OCI-LY7 (cell line): ENCODE measurements at regions not wholly inside any gene's neighbourhood (a gene's known extent, or its start where the extent isn't known, plus 50 kb on each side); places are given as distances from the start of the nearest gene placed in this dataset.

Experiments
- BruUV-seq: library from RNA; stranded (reverse); fragments of 400-500 nt; replicated peaks from 2 replicates; lab custom pipeline; 2021; lab: Mats Ljungman, UMichigan
- CTCF ChIA-PET: fragments of 300-600 bp; sonication (Branson Sonifier 250); formaldehyde crosslinking; loops from one replicate; lab custom pipeline; 2022; ENCODE audit warnings: antibody characterized with exemption; ENCODE audit not compliant: unreplicated experiment; lab: Charles Lee
- POLR2A ChIA-PET: fragments of 300-600 bp; sonication (Branson Sonifier 250); formaldehyde crosslinking; loops from one replicate; lab custom pipeline; 2022; ENCODE audit warnings: antibody characterized with exemption; lab: Charles Lee
- DNase-seq: peaks from one replicate; pipeline ENCODE4 v3.0.0-alpha.2; 2015; ENCODE audit warnings: low spot score
- H2AFZ ChIP-seq: fragments of 200-600 bp; sonication (generic), shearing (Covaris generic); 2 replicates; pipeline ENCODE4 v1.6.1; 2014; ENCODE audit warnings: mild to moderate bottlenecking, antibody characterized with exemption, low read length, moderate library complexity
- H3K27ac ChIP-seq: fragments of 200-600 bp; sonication (generic); 2 replicates; pipeline ENCODE4 v1.5.1; 2014; ENCODE audit warnings: mixed run types, low read depth, mild to moderate bottlenecking, moderate library complexity, low read length, inconsistent platforms; ENCODE audit not compliant: poor library complexity, severe bottlenecking
- H3K36me3 ChIP-seq: fragments of 200-600 bp; sonication (generic); 2 replicates; pipeline ENCODE4 v1.6.1; 2014; ENCODE audit warnings: mild to moderate bottlenecking, antibody characterized with exemption, low read length, moderate library complexity, mixed read lengths; ENCODE audit not compliant: insufficient read depth
- H3K4me1 ChIP-seq: fragments of 200-600 bp; sonication (generic); 2 replicates; pipeline ENCODE4 v1.5.1; 2014; ENCODE audit warnings: mild to moderate bottlenecking, low read length; ENCODE audit not compliant: insufficient read depth, poor library complexity, severe bottlenecking
- H3K4me2 ChIP-seq: fragments of 200-600 bp; sonication (generic); 2 replicates; pipeline ENCODE4 v1.6.1; 2014; ENCODE audit warnings: mild to moderate bottlenecking, low read length
- H3K4me3 ChIP-seq: fragments of 200-600 bp; sonication (generic); 2 replicates; pipeline ENCODE4 v1.5.1; 2014; ENCODE audit warnings: mild to moderate bottlenecking, low read depth, low read length; ENCODE audit not compliant: poor library complexity, severe bottlenecking
- H3K79me2 ChIP-seq: fragments of 200-600 bp; sonication (generic); 2 replicates; pipeline ENCODE4 v1.6.1; 2016; ENCODE audit warnings: low read depth, mild to moderate bottlenecking, low read length, moderate library complexity, mixed read lengths; ENCODE audit not compliant: insufficient read depth
- H3K9me2 ChIP-seq: fragments of 200-600 bp; sonication (generic); 2 replicates; pipeline ENCODE4 v1.6.1; 2016; ENCODE audit warnings: mild to moderate bottlenecking, low read length, mixed read lengths; ENCODE audit not compliant: insufficient read depth
- H3K9me3 ChIP-seq: fragments of 200-600 bp; sonication (generic); 2 replicates; pipeline ENCODE4 v1.6.1; 2014; ENCODE audit warnings: mild to moderate bottlenecking, mixed run types, low read length, mixed read lengths
- H4K20me1 ChIP-seq: fragments of 200-600 bp; sonication (generic); 2 replicates; pipeline ENCODE4 v1.6.1; 2014; ENCODE audit warnings: mild to moderate bottlenecking, antibody characterized with exemption, low read length, moderate library complexity, mixed read lengths; ENCODE audit not compliant: insufficient read depth
- CTCF ChIP-seq: fragments of 200-600 bp; sonication (generic); conservative IDR thresholded peaks from 2 replicates; pipeline ENCODE4 v1.5.1; 2014; ENCODE audit warnings: mild to moderate bottlenecking, antibody characterized with exemption, low read length, moderate library complexity, mixed read lengths
- EZH2phosphoT487 ChIP-seq: fragments of 200-600 bp; sonication (generic); IDR thresholded peaks from 2 replicates; pipeline ENCODE4 v1.6.1; 2018; ENCODE audit warnings: low read depth, borderline replicate concordance, mild to moderate bottlenecking, mixed run types, antibody characterized with exemption, low read length, moderate library complexity, mixed read lengths
- intact Hi-C: fragments of 100-400 bp; cut with micrococcal nuclease; formaldehyde crosslinking; loops from one replicate; pipeline ENCODE4 v1.10.0; 2022; ENCODE audit not compliant: unreplicated experiment

- Histone ChIP-seq H3K27ac (no peak overlapping the region), H3K4me2 (no peak overlapping the region), H3K79me2 (no peaks in the 10 kb centered on the region), H2AFZ (no peak overlapping the region), H4K20me1 (no peaks in the 10 kb centered on the region), H3K36me3 (no peaks in the 10 kb centered on the region), H3K4me1 (no peaks in the 10 kb centered on the region), H3K9me3 (no peaks in the 10 kb centered on the region), H3K9me2 (no peaks in the 10 kb centered on the region), H3K4me3 (no peak overlapping the region)
- DNase-seq, result no peak
- ChIA-PET POLR2A (no interaction called here), CTCF (no interaction called here)
- intact Hi-C loops, result no loop called here
- TF ChIP-seq CTCF (no peak), EZH2phosphoT487 (no peak)
- BruUV-seq, result no TSS peak
Observed at GRCh38 chr5:114152656-114153360, 209.1 kb upstream of the KCNN2 start.

GRCh38 chr5:114153392-114153791 is 208.5 kb upstream of the KCNN2 start:
- Histone ChIP-seq H4K20me1 (no peaks in the 10 kb centered on the region), H3K4me1 (no peaks in the 10 kb centered on the region), H2AFZ (no peak overlapping the region), H3K9me2 (no peaks in the 10 kb centered on the region), H3K36me3 (no peaks in the 10 kb centered on the region), H3K79me2 (no peaks in the 10 kb centered on the region), H3K4me2 (no peak overlapping the region), H3K9me3 (no peaks in the 10 kb centered on the region), H3K4me3 (no peak overlapping the region), H3K27ac (no peak overlapping the region)
- ChIA-PET CTCF (no interaction called here), POLR2A (no interaction called here)
- no peak for TF ChIP-seq CTCF
- BruUV-seq, result no TSS peak
- no peak for DNase-seq
- intact Hi-C loops, result no loop called here

GRCh38 chr5:114153833-114154232 is 208.0 kb upstream of the KCNN2 start:
- CTCF ChIA-PET, result no interaction called here
- POLR2A ChIA-PET, result no interaction called here
- Histone ChIP-seq H3K79me2 (no peaks in the 10 kb centered on the region), H2AFZ (no peak overlapping the region), H4K20me1 (no peaks in the 10 kb centered on the region), H3K27ac (no peak overlapping the region), H3K9me3 (no peaks in the 10 kb centered on the region), H3K9me2 (no peaks in the 10 kb centered on the region), H3K4me3 (no peak overlapping the region), H3K4me1 (no peaks in the 10 kb centered on the region), H3K4me2 (no peak overlapping the region), H3K36me3 (no peaks in the 10 kb centered on the region)
- no TSS peak for BruUV-seq
- no peak for DNase-seq
- intact Hi-C loops, result no loop called here
- TF ChIP-seq EZH2phosphoT487 (no peak), CTCF (no peak)
